OCI-LY3 (cell line): ENCODE measurements at regions not wholly inside any gene's neighbourhood (a gene's known extent, or its start where the extent isn't known, plus 50 kb on each side); places are given as distances from the start of the nearest gene placed in this dataset.

Experiments
- EZH2phosphoT487 ChIP-seq: fragments of 200-600 bp; shearing (Covaris generic); IDR thresholded peaks from 2 replicates; pipeline ENCODE4 v1.6.1; 2018; ENCODE audit warnings: antibody characterized with exemption, mixed run types, low read depth
- TF ChIP-seq, protein P1 (sequence below): fragments of 200-600, 300-600 bp; sonication (generic); IDR thresholded peaks from 2 replicates; pipeline ENCODE4 v1.5.1; 2014; ENCODE audit warnings: antibody characterized with exemption, low read length, low read depth

- TF ChIP-seq, protein P1, sequence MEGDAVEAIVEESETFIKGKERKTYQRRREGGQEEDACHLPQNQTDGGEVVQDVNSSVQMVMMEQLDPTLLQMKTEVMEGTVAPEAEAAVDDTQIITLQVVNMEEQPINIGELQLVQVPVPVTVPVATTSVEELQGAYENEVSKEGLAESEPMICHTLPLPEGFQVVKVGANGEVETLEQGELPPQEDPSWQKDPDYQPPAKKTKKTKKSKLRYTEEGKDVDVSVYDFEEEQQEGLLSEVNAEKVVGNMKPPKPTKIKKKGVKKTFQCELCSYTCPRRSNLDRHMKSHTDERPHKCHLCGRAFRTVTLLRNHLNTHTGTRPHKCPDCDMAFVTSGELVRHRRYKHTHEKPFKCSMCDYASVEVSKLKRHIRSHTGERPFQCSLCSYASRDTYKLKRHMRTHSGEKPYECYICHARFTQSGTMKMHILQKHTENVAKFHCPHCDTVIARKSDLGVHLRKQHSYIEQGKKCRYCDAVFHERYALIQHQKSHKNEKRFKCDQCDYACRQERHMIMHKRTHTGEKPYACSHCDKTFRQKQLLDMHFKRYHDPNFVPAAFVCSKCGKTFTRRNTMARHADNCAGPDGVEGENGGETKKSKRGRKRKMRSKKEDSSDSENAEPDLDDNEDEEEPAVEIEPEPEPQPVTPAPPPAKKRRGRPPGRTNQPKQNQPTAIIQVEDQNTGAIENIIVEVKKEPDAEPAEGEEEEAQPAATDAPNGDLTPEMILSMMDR, result no peak
- TF ChIP-seq EZH2phosphoT487, result no peak
These were observed 70.9 kb upstream of the PCGF5 start for GRCh38 chr10:91149550-91149949.
